Activated CD4-positive, alpha-beta T cell treated with anti-CD3 and anti-CD28 coated beads, Interleukin-10, Interleukin-2, amounts not matched to agents 100 ng/mL and 50 ng/mL, durations not matched to agents 16 hours and 8 hours (primary cell): ENCODE measurements at regions not wholly inside any gene's neighbourhood (a gene's known extent, or its start where the extent isn't known, plus 50 kb on each side); places are given as distances from the start of the nearest gene placed in this dataset.
"Not testable (repeated sequence)": the region's sequence is repeated elsewhere in the genome, so short reads cannot be mapped to it uniquely, and the experiment has no call there.

ENCODE experiments used
- DNase-seq: peaks from one replicate; pipeline ENCODE4 v3.0.0-alpha.2; 2020

- DNase-seq = no peak
These were observed 121.6 kb downstream of the AGTR2 start for GRCh38 chrX:116292183-116292582.

- DNase-seq = no peak
These were observed 128.4 kb downstream of the AGTR2 start for GRCh38 chrX:116298956-116299355.

- DNase-seq = no peak
These were observed 130.2 kb upstream of the SLC6A14 start for GRCh38 chrX:116306218-116306617.

- DNase-seq = no peak
These were observed 119.0 kb upstream of the SLC6A14 start for GRCh38 chrX:116317409-116317808.

GRCh38 chrX:116318672-116319071 is 117.7 kb upstream of the SLC6A14 start:
- no peak for DNase-seq

GRCh38 chrX:116321711-116322110 is 114.7 kb upstream of the SLC6A14 start:
- no peak for DNase-seq

GRCh38 chrX:116332026-116332425 is 104.4 kb upstream of the SLC6A14 start:
- not testable (repeated sequence) for DNase-seq

- DNase-seq = not testable (repeated sequence)
These were observed 101.6 kb upstream of the SLC6A14 start for GRCh38 chrX:116334797-116335196.

GRCh38 chrX:116339407-116339806 is 97.0 kb upstream of the SLC6A14 start:
- no peak for DNase-seq

- DNase-seq = no peak
These were observed 93.5 kb upstream of the SLC6A14 start for GRCh38 chrX:116342903-116343302.

- DNase-seq = no peak
These were observed 90.4 kb upstream of the SLC6A14 start for GRCh38 chrX:116345958-116346357.

- no peak for DNase-seq
These were observed 79.1 kb upstream of the SLC6A14 start for GRCh38 chrX:116357329-116357728.

GRCh38 chrX:116378961-116379360 is 57.4 kb upstream of the SLC6A14 start:
- no peak for DNase-seq

GRCh38 chrX:116379854-116380253 is 56.6 kb upstream of the SLC6A14 start:
- no peak for DNase-seq

- DNase-seq = no peak
These were observed 51.9 kb upstream of the SLC6A14 start for GRCh38 chrX:116384406-116384954.
